Mesendoderm (in vitro differentiated cells): ENCODE measurements at regions not wholly inside any gene's neighbourhood (a gene's known extent, or its start where the extent isn't known, plus 50 kb on each side); places are given as distances from the start of the nearest gene placed in this dataset.
A peak's percentile ranks its signal among the peaks of the same experiment; 100 is the strongest.

Source experiments
- DNase-seq: peaks from one replicate; pipeline ENCODE4 v3.0.0; 2013
- H2AK5ac ChIP-seq: 2 replicates; pipeline ENCODE4 v1.6.1; 2013; ENCODE audit warnings: low read length, inconsistent platforms
- H2BK120ac ChIP-seq: 2 replicates; pipeline ENCODE4 v1.6.1; 2013; ENCODE audit warnings: low read depth, mild to moderate bottlenecking, low read length, moderate library complexity, mixed read lengths
- H2BK15ac ChIP-seq: replicated peaks from 2 replicates; pipeline ENCODE4 v1.6.1; 2013; ENCODE audit warnings: low read depth, mild to moderate bottlenecking, moderate library complexity
- H2BK5ac ChIP-seq: 2 replicates; pipeline ENCODE4 v1.6.1; 2013; ENCODE audit warnings: low read length, inconsistent platforms
- H3K18ac ChIP-seq: 2 replicates; pipeline ENCODE4 v1.6.1; 2013; ENCODE audit warnings: mild to moderate bottlenecking, low read length, mixed read lengths
- H3K23ac ChIP-seq: one replicate; pipeline ENCODE4 v1.6.1; 2013; ENCODE audit warnings: low read length
- H3K27ac ChIP-seq: 2 replicates; pipeline ENCODE4 v1.5.1; 2013; ENCODE audit warnings: low read depth, mild to moderate bottlenecking, inconsistent platforms, low read length, moderate library complexity
- H3K27me3 ChIP-seq: 2 replicates; pipeline ENCODE4 v1.6.1; 2013; ENCODE audit warnings: low read length, control low read depth, mild to moderate bottlenecking, inconsistent platforms; ENCODE audit not compliant: insufficient read depth, poor library complexity
- H3K36me3 ChIP-seq: 2 replicates; pipeline ENCODE4 v1.6.1; 2013; ENCODE audit warnings: low read length, inconsistent platforms; ENCODE audit not compliant: control insufficient read depth, insufficient read depth
- H3K4ac ChIP-seq: one replicate; pipeline ENCODE4 v1.6.1; 2013; ENCODE audit warnings: low read depth, mild to moderate bottlenecking, low read length, moderate library complexity
- H3K4me1 ChIP-seq: 2 replicates; pipeline ENCODE4 v1.6.1; 2013; ENCODE audit warnings: low read depth, low read length, inconsistent platforms; ENCODE audit not compliant: control insufficient read depth
- H3K4me2 ChIP-seq: 2 replicates; pipeline ENCODE4 v1.6.1; 2013; ENCODE audit warnings: low read length
- H3K4me3 ChIP-seq: 2 replicates; pipeline ENCODE4 v1.5.1; 2013; ENCODE audit warnings: mild to moderate bottlenecking, low read length
- H3K56ac ChIP-seq: one replicate; pipeline ENCODE4 v1.6.1; 2013; ENCODE audit warnings: low read length
- H3K79me1 ChIP-seq: 2 replicates; pipeline ENCODE4 v1.6.1; 2013; ENCODE audit warnings: low read length, inconsistent platforms
- H3K79me2 ChIP-seq: 2 replicates; pipeline ENCODE4 v1.6.1; 2013; ENCODE audit warnings: mild to moderate bottlenecking, low read length; ENCODE audit not compliant: control insufficient read depth, insufficient read depth
- H3K9ac ChIP-seq: 2 replicates; pipeline ENCODE4 v1.6.1; 2013; ENCODE audit warnings: low read length, inconsistent platforms
- H4K5ac ChIP-seq: one replicate; pipeline ENCODE4 v1.6.1; 2013; ENCODE audit warnings: low read length
- H4K8ac ChIP-seq: one replicate; pipeline ENCODE4 v1.6.1; 2013; ENCODE audit warnings: low read depth, mild to moderate bottlenecking, control low read depth, low read length, moderate library complexity
- WGBS: extraction: QIAGEN DNeasy Blood & Tissue Kit; methylation state at CpG from one replicate; pipeline ENCODE4 v1.1.7; 2013; ENCODE audit warnings: low lambda C conversion rate, missing lambda C conversion rate; ENCODE audit not compliant: insufficient coverage; ENCODE audit errors: extremely low coverage; 5-methylcytosine and 5-hydroxymethylcytosine counted together

GRCh38 chr12:115898670-115899069 is 378.8 kb downstream of the MED13L start:
- H3K36me3 ChIP-seq: no peaks in the 10 kb centered on the region
- no peak overlapping the region for H2BK120ac ChIP-seq
- WGBS: no CpG with 5 or more reads among the region's 1 CpG
- no peak overlapping the region for H3K4ac ChIP-seq
- H3K79me2 ChIP-seq: no peaks in the 10 kb centered on the region
- no peaks in the 10 kb centered on the region for H3K27me3 ChIP-seq
- no peak overlapping the region for H2BK5ac ChIP-seq
- no peak overlapping the region for H2BK15ac ChIP-seq
- no peak overlapping the region for H3K4me3 ChIP-seq
- H3K9ac ChIP-seq: no peak overlapping the region
- H3K4me2 ChIP-seq: no peak overlapping the region
- H4K5ac ChIP-seq: no peak overlapping the region
- H3K23ac ChIP-seq: no peak overlapping the region
- H3K27ac ChIP-seq: no peak overlapping the region
- peak; percentile 26 for DNase-seq
- no peak overlapping the region for H3K56ac ChIP-seq
- no peak overlapping the region for H4K8ac ChIP-seq
- no peaks in the 10 kb centered on the region for H3K79me1 ChIP-seq
- H3K4me1 ChIP-seq: no peaks in the 10 kb centered on the region
- H2AK5ac ChIP-seq: no peak overlapping the region
- no peak overlapping the region for H3K18ac ChIP-seq

- H2BK5ac ChIP-seq: no peak overlapping the region
- H3K4me3 ChIP-seq: no peak overlapping the region
- no peaks in the 10 kb centered on the region for H3K27me3 ChIP-seq
- H3K27ac ChIP-seq: no peak overlapping the region
- H3K9ac ChIP-seq: no peak overlapping the region
- H3K4me2 ChIP-seq: no peak overlapping the region
- no peak overlapping the region for H2AK5ac ChIP-seq
- no peak overlapping the region for H2BK120ac ChIP-seq
- H3K4me1 ChIP-seq: no peaks in the 10 kb centered on the region
- WGBS: no CpG with 5 or more reads among the region's 3 CpGs
- no peak overlapping the region for H4K5ac ChIP-seq
- no peak for DNase-seq
- H3K18ac ChIP-seq: no peak overlapping the region
- H3K79me1 ChIP-seq: no peaks in the 10 kb centered on the region
- H4K8ac ChIP-seq: no peak overlapping the region
- H3K79me2 ChIP-seq: no peaks in the 10 kb centered on the region
- no peaks in the 10 kb centered on the region for H3K36me3 ChIP-seq
- no peak overlapping the region for H3K23ac ChIP-seq
- no peak overlapping the region for H2BK15ac ChIP-seq
- no peak overlapping the region for H3K56ac ChIP-seq
- H3K4ac ChIP-seq: no peak overlapping the region
Measured at GRCh38 chr12:115897729-115898128, 379.8 kb downstream of the MED13L start.

- Histone ChIP-seq H4K8ac (no peak overlapping the region), H3K4me3 (no peak overlapping the region), H2BK15ac (no peak overlapping the region), H3K4me1 (peaks cover 5% of the 10 kb centered on the region), H3K56ac (no peak overlapping the region), H3K4ac (no peak overlapping the region), H2AK5ac (no peak overlapping the region), H3K79me2 (no peaks in the 10 kb centered on the region), H3K4me2 (no peak overlapping the region), H3K27me3 (no peaks in the 10 kb centered on the region), H3K27ac (no peak overlapping the region), H3K23ac (no peak overlapping the region), H2BK120ac (no peak overlapping the region), H3K79me1 (no peaks in the 10 kb centered on the region), H2BK5ac (no peak overlapping the region), H3K18ac (no peak overlapping the region), H4K5ac (no peak overlapping the region), H3K9ac (no peak overlapping the region), H3K36me3 (no peaks in the 10 kb centered on the region)
- DNase-seq: peak; percentile 28
- WGBS: no CpG with 5 or more reads among the region's 1 CpG
Measured at GRCh38 chr12:115895247-115895646, 382.2 kb downstream of the MED13L start.

GRCh38 chr12:115891556-115892164 is 385.8 kb downstream of the MED13L start:
- DNase-seq: peak; percentile 60
- Histone ChIP-seq H2AK5ac (no peak overlapping the region), H4K5ac (no peak overlapping the region), H2BK120ac (no peak overlapping the region), H2BK5ac (no peak overlapping the region), H3K4me1 (peaks cover 5% of the 10 kb centered on the region), H3K4ac (no peak overlapping the region), H2BK15ac (no peak overlapping the region), H3K9ac (no peak overlapping the region), H3K27ac (no peak overlapping the region), H3K79me2 (no peaks in the 10 kb centered on the region), H3K23ac (no peak overlapping the region), H3K4me2 (no peak overlapping the region), H3K18ac (no peak overlapping the region), H3K56ac (no peak overlapping the region), H3K79me1 (no peaks in the 10 kb centered on the region), H3K36me3 (no peaks in the 10 kb centered on the region), H4K8ac (no peak overlapping the region), H3K4me3 (no peak overlapping the region), H3K27me3 (no peaks in the 10 kb centered on the region)
- WGBS: no CpG with 5 or more reads among the region's 6 CpGs

GRCh38 chr12:115886666-115887065 is 390.8 kb downstream of the MED13L start:
- Histone ChIP-seq H3K4ac (no peak overlapping the region), H3K79me1 (no peaks in the 10 kb centered on the region), H3K36me3 (no peaks in the 10 kb centered on the region), H3K27me3 (no peaks in the 10 kb centered on the region), H3K23ac (no peak overlapping the region), H2BK120ac (no peak overlapping the region), H3K4me3 (no peak overlapping the region), H3K56ac (no peak overlapping the region), H3K9ac (no peak overlapping the region), H2BK5ac (no peak overlapping the region), H3K27ac (no peak overlapping the region), H4K8ac (no peak overlapping the region), H4K5ac (no peak overlapping the region), H3K4me2 (no peak overlapping the region), H3K4me1 (no peaks in the 10 kb centered on the region), H3K18ac (no peak overlapping the region), H2AK5ac (no peak overlapping the region), H3K79me2 (no peaks in the 10 kb centered on the region), H2BK15ac (no peak overlapping the region)
- WGBS: no CpG with 5 or more reads among the region's 4 CpGs
- DNase-seq: no peak

GRCh38 chr12:115885040-115885690 is 392.3 kb downstream of the MED13L start:
- WGBS: no CpG with 5 or more reads among the region's 12 CpGs
- no peaks in the 10 kb centered on the region for H3K79me2 ChIP-seq
- no peak overlapping the region for H3K23ac ChIP-seq
- no peaks in the 10 kb centered on the region for H3K79me1 ChIP-seq
- no peak for DNase-seq
- H3K36me3 ChIP-seq: no peaks in the 10 kb centered on the region
- H2BK5ac ChIP-seq: no peak overlapping the region
- H2BK120ac ChIP-seq: no peak overlapping the region
- H3K4me3 ChIP-seq: no peak overlapping the region
- no peaks in the 10 kb centered on the region for H3K4me1 ChIP-seq
- no peak overlapping the region for H3K18ac ChIP-seq
- H3K27ac ChIP-seq: no peak overlapping the region
- H3K27me3 ChIP-seq: no peaks in the 10 kb centered on the region
- H4K5ac ChIP-seq: no peak overlapping the region
- H3K56ac ChIP-seq: no peak overlapping the region
- H4K8ac ChIP-seq: no peak overlapping the region
- no peak overlapping the region for H3K9ac ChIP-seq
- no peak overlapping the region for H2BK15ac ChIP-seq
- no peak overlapping the region for H2AK5ac ChIP-seq
- H3K4ac ChIP-seq: no peak overlapping the region
- H3K4me2 ChIP-seq: no peak overlapping the region
